ENCODE measurements at regions not wholly inside any gene's neighbourhood (a gene's known extent, or its start where the extent isn't known, plus 50 kb on each side); places are given as distances from the start of the nearest gene placed in this dataset.

- no peak for FAIRE-seq
These were observed 86.5 kb downstream of the MTRR start for GRCh38 chr5:7955476-7955875.

- no peak for FAIRE-seq
These were observed 88.4 kb downstream of the MTRR start for GRCh38 chr5:7957329-7957728.

DNA sequence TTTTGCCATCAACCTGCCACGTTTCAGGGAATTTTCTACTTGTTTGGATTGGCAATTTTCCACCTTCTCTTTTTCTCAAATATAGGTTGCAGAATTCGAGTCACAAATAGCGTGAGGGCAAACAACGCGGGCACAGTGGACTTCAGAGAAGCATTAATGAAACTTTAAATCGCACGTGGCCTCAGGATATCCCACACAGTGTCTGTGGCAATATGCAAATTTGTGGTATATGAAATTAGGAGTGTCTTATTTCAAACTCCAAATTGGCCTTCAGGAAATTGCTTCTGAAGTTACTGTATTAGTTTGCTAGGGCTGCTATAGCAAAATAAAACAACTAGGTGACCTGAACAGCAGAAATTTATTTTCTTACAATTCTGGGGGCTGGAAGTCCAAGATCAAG lies 91.2 kb downstream of the MTRR start:
- no peak for FAIRE-seq

DNA sequence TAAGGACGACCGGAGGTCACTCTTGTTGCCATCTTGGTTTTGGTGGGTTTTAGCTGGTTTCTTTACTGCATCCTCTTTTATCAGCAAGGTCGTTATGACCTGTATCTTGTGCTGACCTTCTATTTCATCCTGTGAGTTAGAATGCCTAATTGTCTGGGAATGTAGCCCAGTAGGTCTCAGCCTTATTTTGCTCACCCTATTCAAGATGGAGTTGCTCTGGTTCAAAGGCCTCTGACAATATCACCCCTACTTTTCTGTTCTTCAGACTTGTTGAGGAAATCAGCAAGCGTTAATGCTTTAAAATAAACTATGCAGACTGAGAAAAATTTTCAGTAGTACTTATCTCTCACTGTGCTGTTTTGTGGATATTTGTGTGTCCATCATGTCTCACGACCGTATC lies 92.6 kb downstream of the MTRR start:
- no peak for FAIRE-seq

DNA sequence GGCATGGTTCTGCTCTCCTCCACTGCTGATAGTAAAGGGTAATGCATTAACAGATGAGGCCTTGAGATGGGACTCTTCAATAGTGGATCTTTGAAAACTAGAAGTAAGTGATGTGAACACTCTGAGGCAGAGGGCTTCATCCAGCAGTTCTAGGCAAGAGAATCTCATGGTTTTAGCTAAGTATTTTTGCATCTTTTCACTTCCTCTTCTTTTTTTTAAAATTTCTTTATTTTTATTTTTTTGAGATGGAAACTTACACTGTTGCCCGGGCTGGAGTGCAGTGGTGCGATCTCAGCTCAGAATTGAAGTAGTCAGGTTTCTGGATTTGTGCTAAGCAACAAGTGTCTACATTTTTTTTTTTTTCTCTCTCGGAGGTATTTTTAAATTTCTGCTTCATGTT lies 101.9 kb downstream of the MTRR start:
- no peak for FAIRE-seq

- FAIRE-seq: no peak
These were observed 107.7 kb downstream of the MTRR start for GRCh38 chr5:7976411-7977190.

DNA sequence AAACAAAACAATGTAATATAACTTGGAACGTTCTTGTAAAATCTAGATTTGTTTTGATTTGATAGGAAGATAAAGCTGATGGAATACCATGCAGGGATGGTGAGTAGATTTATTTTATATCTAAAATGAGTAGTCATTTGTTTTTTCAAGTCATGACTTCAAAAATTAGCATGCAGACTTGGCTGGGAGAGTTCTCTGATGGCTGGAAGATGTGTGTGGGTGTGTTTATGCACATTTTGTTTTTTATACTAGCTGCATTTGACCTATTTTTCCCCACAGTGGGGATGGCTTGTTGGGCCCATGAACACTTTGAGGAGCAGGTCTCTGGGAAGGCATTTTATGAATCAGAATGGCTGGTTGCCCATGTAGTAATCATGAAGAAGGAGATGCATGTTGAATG lies 109.2 kb downstream of the MTRR start:
- FAIRE-seq: no peak

DNA sequence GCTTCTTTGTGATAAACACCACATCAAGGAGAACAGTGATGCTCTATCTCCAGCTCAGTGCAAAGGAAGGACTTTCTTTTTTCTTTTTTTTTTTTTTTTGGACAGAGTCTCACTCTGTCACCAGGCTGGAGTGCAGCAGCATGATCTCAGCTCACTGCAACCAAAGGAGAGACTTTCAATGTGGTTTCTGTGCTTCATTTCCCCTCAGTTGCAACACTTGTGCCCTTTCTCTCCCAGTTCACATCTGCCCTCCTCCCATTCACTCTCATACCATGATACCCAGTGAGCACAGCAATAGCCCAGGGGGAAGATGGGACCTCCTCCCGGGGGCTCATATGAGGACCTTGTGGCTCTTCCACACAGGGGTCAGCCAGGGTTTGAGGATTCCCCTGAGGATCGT lies 110.0 kb downstream of the MTRR start:
- no peak for FAIRE-seq

- no peak for FAIRE-seq
These were observed 111.9 kb downstream of the MTRR start for GRCh38 chr5:7980881-7981280.

DNA sequence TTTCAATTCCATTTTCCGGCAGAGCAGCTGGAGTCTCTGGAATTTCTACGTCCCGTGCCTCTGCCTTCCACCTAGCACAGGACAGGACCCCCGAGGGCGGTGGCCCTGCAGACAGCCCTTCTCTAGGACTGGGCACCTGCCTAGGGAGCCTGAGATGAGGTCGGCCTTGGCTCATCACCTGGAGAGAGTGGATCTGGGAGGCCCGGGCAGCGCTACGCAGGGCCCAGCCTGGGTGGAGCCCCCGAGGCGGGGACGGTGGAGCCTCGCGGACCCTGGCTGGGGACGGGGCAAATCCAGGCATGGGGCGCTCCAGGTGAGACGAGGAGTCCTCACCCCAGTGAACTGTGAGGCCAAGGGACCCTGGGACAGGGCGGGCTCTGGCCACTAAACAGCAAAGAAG lies 114.5 kb downstream of the MTRR start:
- no peak for FAIRE-seq

DNA sequence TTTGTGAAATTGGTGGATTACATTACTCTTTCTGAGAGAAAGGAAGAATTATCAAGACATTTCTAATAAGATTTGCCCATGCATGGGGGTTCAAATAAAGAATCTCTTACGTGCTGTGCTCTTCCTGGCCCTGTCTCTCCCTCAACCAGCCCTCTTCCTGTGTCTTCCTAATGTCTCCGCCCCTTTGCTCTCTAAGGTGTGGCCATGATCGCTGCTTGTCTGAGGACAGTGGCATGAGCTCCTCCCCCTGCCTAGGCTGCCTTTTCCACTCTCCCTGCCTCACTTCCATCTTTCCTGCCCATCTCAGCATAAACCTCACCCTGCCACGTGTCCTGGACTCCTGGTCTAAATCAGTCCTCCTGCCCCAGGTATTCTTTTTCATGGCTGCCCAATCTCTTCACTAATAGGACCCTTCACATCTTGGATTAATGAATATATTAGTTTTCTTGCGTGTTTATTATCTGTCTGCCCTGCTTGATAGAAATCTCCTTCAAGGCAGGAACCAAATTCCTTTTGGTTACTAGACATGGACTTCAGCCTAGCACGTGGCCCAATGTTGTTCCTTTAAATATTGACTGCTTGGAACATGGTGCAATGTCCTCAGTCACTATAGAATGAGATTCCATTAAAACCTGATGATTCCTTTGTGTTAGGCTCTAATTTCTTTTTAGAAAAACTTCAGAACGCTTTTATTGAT lies 122.3 kb downstream of the MTRR start:
- no peak for FAIRE-seq

DNA sequence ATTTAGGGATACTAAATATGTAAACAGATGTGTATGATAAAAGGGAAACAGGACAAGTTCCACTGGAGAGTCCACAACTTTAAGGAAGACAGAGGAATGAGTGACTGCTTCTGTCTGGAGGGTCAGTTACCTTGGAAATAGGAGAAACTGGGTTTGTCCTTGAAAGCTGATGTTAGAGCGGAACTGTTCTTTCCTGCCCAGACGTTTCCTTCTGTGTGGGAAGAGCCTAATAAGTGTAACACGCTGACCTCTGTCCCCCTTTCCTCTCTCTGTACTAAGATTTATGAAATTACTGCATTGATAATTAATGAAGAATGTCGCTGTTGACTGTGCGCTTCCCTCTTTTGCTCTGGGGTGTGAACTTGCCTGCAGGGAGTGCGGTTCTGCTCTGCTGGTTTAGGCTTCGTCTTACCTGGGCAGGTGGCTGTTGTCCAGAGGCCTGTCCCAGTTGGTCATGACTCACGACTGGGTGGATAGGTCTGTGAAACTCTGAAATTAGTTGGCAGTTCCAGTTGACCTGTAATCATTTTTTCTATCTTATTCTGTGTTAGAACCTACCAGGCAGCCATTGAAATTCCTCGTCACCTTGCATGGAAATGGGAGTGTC lies 126.8 kb downstream of the MTRR start:
- no peak for FAIRE-seq

GRCh38 chr5:8005416-8005815 lies 136.5 kb downstream of the MTRR start:
- no peak for FAIRE-seq

DNA sequence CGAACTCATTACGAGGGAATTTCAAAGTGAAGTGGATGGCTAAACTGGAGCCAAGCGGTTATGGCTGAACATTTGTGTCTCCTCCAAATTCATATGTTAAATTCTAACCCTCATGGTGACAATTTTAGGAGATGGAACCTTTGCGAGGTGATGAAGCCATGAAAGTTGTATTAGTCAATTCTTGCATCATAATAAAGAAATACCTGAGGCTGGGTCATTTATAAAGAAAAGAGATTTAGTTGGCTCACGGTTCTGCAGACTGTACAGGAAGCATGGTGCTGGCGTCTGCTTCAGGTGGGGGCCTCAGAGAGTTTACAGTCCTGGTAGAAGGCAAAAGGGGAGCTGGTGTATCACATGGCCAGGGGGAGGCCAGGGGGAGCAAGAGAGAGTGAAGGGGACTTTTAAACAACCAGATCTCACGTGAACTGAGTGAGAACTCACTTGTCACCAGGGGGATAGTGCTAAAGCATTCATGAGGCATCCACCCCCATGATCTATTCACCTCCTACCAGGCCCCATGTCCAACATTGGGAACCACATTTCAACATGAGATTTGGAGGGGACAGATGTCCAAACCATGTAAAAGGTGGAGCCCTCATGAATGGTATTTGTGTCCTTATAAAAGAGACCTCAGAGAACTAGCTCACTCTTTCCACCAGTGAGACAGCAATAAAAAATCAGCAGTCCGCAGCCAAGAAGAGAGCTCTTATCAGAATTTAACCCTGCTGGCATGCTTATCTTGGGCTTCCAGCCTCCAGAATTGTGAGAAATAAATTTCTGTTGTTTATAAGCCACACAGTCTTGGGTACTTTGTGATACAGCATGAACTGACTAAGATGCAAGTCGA lies 143.4 kb downstream of the MTRR start:
- no peak for FAIRE-seq

- no peak for FAIRE-seq
These were observed 145.2 kb downstream of the MTRR start for GRCh38 chr5:8013948-8014710.

GRCh38 chr5:8019719-8020218 lies 150.8 kb downstream of the MTRR start:
- FAIRE-seq: no peak

GRCh38 chr5:8020861-8021514 lies 152.0 kb downstream of the MTRR start:
- no peak for FAIRE-seq

DNA sequence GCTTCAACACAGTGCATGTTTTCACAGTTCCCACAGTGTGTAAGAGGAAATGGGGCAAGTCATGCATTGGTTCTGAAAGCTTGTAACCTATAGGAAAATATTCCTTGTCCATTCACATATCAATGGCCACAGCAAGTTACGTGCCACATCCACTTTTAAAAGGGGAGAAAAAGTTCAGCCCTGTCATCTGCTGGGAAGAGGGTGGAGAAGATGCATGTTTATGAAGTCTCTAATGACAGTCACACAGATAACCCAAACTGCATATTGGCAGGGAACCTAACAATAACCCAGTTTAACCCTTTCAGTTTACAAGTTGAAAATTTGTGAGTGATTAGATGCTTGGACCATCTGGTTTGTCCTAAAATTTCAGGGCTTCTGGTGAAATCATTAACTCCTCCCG lies 159.3 kb downstream of the MTRR start:
- no peak for FAIRE-seq

DNA sequence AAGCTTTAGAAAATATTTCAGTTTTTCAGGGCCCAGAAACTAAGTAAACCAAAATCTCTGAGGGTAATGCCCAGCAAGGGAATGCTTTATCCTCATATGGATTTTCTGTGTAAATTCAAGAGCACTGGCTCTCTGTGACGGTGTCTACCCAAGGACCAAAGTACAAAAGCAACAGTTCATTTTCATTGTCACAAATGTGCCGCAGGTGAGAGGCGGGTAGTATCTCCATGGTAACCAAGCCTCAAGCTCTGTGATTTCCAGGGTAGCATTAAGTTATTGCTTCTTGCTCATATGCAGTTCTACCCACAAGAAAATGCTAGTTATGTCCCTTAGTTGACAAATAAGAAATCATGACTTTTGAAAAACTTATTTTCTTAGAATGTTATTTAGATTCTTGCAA lies 164.3 kb downstream of the MTRR start:
- no peak for FAIRE-seq

- no peak for FAIRE-seq
These were observed 165.9 kb downstream of the MTRR start for GRCh38 chr5:8034852-8035251.

DNA sequence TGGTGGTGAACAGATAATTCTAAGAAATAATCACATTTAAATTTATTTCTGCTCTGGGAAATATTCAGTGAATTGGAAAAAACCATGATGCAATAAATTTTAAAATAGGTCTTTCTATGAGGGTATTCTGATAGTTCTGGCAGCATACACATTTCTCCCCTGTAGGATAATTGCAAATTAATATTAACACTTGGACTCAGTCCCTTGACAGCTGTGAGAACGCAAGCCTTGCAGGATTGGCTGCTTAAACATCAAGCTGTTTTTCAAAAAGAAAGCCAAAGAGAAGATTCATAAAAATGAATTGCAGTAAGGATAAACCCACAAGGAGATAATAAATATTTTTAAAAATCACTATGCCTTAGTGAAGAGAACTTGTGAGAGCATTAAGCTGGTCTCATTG lies 180.0 kb downstream of the MTRR start:
- FAIRE-seq: no peak

Measured in colon (tissue), 2 donors.